GM10266 (cell line): ENCODE measurements at regions not wholly inside any gene's neighbourhood (a gene's known extent, or its start where the extent isn't known, plus 50 kb on each side); places are given as distances from the start of the nearest gene placed in this dataset.

ENCODE experiments used
- DNase-seq: peaks from one replicate; pipeline ENCODE4 v3.0.0; 2012; ENCODE audit errors: extremely low spot score
- TF ChIP-seq, protein P1 (sequence below): IDR thresholded peaks from 2 replicates; pipeline ENCODE4 v1.5.1; 2012; ENCODE audit warnings: mild to moderate bottlenecking, low read depth; ENCODE audit not compliant: control insufficient read depth, insufficient read depth; ENCODE audit errors: missing control alignments

DNA sequence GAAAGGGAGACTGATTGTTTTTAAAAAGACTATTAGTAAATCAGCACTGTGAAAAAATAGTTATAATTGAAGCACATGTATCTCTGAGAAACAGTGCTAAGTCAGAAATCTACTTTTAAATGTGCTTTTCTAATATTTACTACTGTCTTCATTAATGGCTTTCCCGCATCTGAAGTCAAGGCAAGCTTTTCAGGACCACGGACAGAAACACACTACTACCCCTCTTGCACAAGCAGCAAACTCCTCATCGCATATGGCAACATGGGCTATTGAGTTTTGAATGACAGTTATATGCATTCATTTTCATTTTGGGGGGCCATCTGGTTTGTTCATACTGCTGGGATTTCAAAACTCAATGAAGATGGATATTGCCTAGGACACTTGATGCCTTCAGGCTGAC lies 433.4 kb upstream of the CAMK1G start:
- TF ChIP-seq, protein P1, sequence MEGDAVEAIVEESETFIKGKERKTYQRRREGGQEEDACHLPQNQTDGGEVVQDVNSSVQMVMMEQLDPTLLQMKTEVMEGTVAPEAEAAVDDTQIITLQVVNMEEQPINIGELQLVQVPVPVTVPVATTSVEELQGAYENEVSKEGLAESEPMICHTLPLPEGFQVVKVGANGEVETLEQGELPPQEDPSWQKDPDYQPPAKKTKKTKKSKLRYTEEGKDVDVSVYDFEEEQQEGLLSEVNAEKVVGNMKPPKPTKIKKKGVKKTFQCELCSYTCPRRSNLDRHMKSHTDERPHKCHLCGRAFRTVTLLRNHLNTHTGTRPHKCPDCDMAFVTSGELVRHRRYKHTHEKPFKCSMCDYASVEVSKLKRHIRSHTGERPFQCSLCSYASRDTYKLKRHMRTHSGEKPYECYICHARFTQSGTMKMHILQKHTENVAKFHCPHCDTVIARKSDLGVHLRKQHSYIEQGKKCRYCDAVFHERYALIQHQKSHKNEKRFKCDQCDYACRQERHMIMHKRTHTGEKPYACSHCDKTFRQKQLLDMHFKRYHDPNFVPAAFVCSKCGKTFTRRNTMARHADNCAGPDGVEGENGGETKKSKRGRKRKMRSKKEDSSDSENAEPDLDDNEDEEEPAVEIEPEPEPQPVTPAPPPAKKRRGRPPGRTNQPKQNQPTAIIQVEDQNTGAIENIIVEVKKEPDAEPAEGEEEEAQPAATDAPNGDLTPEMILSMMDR, result no peak
- DNase-seq, result no peak

DNA sequence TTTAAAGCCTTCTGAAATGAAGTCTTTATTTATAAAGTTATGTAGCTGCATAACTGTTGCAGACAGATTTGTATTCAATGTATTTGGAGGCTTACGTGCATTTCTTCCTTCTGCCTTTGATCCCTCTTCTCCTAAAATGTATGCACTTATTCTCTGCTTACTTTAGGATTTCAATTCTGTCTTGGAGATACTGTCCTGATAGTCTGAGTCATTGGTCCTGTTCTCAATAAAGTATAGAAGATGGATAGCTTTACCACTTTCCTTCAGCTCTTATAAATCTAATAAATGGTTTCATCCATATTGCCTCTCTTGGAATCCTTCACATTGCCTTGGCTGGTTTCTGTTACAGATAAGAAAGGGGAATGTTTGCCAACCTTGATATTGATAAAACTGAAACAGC lies 430.1 kb upstream of the CAMK1G start:
- no peak for DNase-seq
- TF ChIP-seq, protein P1, result no peak

- DNase-seq, result no peak
- TF ChIP-seq, protein P1, result no peak
Measured at GRCh38 chr1:209154912-209155311, 428.6 kb upstream of the CAMK1G start.

GRCh38 chr1:209155546-209155945 lies 428.0 kb upstream of the CAMK1G start:
- DNase-seq, result no peak
- TF ChIP-seq, protein P1, result no peak

DNA sequence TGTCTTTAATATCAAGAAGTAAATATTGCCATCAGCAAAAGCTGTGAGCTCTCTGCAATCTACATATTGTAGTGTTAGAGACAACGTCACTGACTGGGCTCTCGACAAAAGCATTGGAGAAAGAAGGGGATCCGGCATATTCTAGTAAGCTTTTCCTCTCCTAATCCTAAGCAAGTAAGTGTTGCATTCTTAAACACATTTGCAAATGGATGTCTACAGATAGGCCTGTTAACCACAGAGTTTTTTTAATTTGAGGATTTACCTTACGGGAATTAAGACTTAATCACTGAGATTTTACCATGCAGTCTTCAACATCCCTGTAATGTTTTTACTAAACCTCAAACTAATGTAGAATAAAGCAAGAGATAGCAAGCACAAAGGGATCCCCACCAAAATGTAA lies 426.5 kb upstream of the CAMK1G start:
- TF ChIP-seq, protein P1, result no peak

GRCh38 chr1:209157546-209158249 lies 425.8 kb upstream of the CAMK1G start:
- TF ChIP-seq, protein P1, result no peak
- no peak for DNase-seq

More for the DNA sequence above, 426.5 kb upstream of the CAMK1G start:
- DNase-seq, result no peak

DNA sequence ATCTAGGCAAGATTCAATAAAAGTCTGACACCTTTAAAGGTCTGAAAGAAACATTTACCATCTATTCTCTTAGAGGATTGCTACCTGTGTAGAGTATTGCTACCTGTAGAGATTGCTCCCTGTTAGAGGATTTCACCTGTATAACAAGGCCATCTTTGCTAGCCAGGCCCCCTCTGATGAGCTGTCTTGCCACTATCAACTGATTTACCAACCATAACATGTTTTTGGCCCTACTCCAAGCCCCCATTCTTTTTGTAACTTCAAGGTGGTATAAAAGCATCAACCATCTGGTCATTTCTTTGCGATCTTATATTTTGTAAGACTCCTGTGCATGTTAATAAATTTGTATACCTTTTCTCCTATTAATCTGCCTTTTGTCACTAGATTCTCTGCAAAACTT lies 424.7 kb upstream of the CAMK1G start:
- no peak for DNase-seq
- TF ChIP-seq, protein P1, result no peak
